D721Med (cell line): ENCODE measurements at regions not wholly inside any gene's neighbourhood (a gene's known extent, or its start where the extent isn't known, plus 50 kb on each side); places are given as distances from the start of the nearest gene placed in this dataset.
"Not testable (repeated sequence)": the region's sequence is repeated elsewhere in the genome, so short reads cannot be mapped to it uniquely, and the experiment has no call there.

Source experiments
- DNase-seq: peaks from one replicate; pipeline ENCODE4 v3.0.0; 2011; ENCODE audit warnings: low spot score; ENCODE audit not compliant: insufficient read length
- FAIRE-seq: peaks from 2 replicates; lab custom pipeline; 2011; peaks lifted over from hg19 to GRCh38; lab: Jason Lieb, UNC
- TF ChIP-seq, protein P1 (sequence below): IDR thresholded peaks from 2 replicates; pipeline ENCODE4 v1.5.1; 2012; ENCODE audit warnings: mild to moderate bottlenecking, control low read depth; ENCODE audit not compliant: insufficient read depth; ENCODE audit errors: missing control alignments

DNA sequence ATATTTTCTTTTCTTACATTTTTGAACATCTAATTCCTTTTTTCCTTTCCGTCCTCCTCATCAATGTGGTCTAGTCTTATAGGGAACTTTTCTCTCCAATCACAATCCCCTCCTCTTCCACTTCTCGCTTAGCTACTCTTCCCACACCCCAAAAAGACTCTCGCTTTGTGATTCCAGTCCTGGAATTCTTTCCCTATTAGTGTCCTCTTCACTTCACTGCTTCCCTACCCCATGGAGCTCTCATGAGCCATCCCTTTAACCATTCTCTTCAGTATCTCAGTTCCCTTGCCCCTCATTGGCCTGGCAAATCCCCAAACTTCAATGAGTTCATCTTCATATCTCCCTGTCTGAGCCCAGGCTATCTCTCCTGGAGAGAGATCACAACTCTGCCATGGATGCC is 55.3 kb upstream of the CEP85L start:
- TF ChIP-seq, protein P1, sequence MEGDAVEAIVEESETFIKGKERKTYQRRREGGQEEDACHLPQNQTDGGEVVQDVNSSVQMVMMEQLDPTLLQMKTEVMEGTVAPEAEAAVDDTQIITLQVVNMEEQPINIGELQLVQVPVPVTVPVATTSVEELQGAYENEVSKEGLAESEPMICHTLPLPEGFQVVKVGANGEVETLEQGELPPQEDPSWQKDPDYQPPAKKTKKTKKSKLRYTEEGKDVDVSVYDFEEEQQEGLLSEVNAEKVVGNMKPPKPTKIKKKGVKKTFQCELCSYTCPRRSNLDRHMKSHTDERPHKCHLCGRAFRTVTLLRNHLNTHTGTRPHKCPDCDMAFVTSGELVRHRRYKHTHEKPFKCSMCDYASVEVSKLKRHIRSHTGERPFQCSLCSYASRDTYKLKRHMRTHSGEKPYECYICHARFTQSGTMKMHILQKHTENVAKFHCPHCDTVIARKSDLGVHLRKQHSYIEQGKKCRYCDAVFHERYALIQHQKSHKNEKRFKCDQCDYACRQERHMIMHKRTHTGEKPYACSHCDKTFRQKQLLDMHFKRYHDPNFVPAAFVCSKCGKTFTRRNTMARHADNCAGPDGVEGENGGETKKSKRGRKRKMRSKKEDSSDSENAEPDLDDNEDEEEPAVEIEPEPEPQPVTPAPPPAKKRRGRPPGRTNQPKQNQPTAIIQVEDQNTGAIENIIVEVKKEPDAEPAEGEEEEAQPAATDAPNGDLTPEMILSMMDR, result no peak
- FAIRE-seq (no peak), DNase-seq (no peak)

DNA sequence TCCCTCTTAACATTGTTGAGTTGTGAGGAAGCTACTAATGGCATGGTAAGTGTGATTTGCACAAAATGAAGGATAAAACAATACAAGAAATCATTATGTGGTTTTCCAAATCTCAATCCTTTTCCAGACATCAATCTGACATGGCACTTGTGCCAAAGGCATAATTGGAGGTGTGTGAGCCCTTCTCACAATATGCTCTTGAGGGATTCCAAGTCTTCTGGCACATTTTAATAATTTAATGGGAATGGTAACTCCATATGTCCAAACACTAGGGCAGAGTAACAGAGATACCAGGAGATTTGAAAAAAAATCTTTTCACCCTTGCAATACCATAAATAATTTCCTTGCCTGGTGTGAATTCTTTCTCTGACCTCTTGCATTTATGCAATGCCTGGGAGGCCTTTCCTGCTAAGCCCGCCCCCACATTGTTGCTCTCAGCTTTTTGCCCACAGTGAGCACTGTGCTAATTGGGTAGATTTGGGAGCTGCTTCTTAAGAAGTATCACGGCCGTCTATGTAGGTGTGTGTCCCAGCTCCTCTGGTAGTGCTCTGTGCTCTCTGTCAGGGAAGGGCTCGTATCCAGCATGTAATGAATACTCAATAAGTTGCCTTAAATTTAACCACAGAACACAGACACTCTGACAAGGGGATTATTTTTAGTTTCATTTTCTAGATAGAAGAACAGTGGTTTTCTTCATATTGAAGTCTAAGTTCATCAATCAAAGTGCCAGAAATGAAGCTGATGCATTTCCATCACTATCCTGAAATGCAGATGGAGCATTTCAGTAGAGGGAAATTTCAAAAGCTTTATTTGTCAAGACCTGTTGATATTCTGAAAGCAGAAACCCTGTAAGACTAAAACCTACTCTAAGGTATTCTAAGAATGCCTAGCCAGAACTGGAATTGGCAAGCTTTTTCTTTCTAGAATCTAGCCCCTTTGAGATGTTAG is 54.4 kb upstream of the CEP85L start:
- DNase-seq (no peak), FAIRE-seq (no peak)
- TF ChIP-seq, protein P1, result no peak

DNA sequence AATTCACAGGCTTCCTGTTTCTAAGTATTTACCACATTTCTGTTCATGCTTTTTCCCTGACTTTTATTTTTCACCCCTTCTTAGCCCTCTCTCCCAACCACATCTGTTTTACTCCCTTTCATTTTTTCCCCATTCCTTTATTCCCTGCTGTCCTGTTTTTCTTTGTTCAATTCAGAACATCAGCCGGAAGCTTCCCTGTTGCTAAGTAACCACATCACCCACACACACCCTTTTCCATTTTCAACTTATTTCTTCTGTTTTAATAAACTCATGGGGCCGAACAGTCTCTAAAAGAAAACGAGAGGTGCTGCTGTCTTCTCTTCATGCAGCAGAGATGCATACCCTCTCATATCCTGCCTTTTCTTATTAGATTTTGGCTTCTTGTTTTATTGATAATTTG is 53.5 kb upstream of the CEP85L start:
- TF ChIP-seq, protein P1, result no peak
- DNase-seq (no peak), FAIRE-seq (no peak)

DNA sequence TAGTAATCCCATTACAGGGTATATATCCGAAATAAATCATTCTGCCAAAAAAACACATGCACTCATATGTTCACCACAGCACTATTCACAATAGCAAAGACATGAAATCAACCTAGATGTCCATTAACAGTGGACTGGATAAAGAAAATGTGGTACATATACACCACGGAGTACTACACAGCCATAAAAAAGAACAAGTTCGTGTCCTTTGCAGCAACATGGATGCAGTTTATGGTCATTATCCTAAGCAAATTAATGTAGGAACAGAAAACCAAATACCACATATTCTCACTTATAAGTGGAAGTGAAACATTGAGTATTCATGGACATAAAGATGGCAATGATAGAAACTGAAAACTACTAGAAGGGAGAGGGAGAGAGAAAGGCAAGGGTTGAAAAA is 49.9 kb upstream of the CEP85L start:
- DNase-seq, FAIRE-seq: not testable (repeated sequence)
